H1 (cell line): ENCODE measurements at regions not wholly inside any gene's neighbourhood (a gene's known extent, or its start where the extent isn't known, plus 50 kb on each side); places are given as distances from the start of the nearest gene placed in this dataset.

Source experiments
- CTCF ChIA-PET: fragments of 300-600 bp; sonication (Branson Sonifier 250); formaldehyde crosslinking; loops from one replicate; lab custom pipeline; 2021; ENCODE audit not compliant: partially characterized antibody; lab: Charles Lee
- POLR2A ChIA-PET: fragments of 300-600 bp; sonication (Branson Sonifier 250); formaldehyde crosslinking; loops from one replicate; lab custom pipeline; 2021; ENCODE audit warnings: inconsistent platforms; ENCODE audit not compliant: partially characterized antibody; lab: Charles Lee
- DNase-seq, 2 experiments: peaks; one replicate each; pipeline versions ENCODE4 v3.0.0 to v3.0.0-alpha.2; 2010 to 2022; ENCODE audit warnings: low spot score in 2 of 2, low read depth in 1 of 2, mixed read lengths in 1 of 2
- FAIRE-seq: peaks from 2 replicates; lab custom pipeline; 2011; peaks lifted over from hg19 to GRCh38; lab: Jason Lieb, UNC
- H2AFZ ChIP-seq: 2 replicates; pipeline ENCODE4 v1.8.1; 2012; ENCODE audit warnings: low read length, inconsistent platforms
- H2AK5ac ChIP-seq: 2 replicates; pipeline ENCODE4 v1.6.1; 2013; ENCODE audit warnings: low read depth, low read length
- H2BK120ac ChIP-seq: replicated peaks from 2 replicates; pipeline ENCODE3; 2013; ENCODE audit warnings: low read depth, low read length, inconsistent platforms
- H2BK12ac ChIP-seq: 2 replicates; pipeline ENCODE4 v1.6.1; 2013; ENCODE audit warnings: low read depth, low read length
- H2BK15ac ChIP-seq: 2 replicates; pipeline ENCODE4 v1.6.1; 2013; ENCODE audit warnings: low read length
- H2BK20ac ChIP-seq: 2 replicates; pipeline ENCODE4 v1.6.1; 2013; ENCODE audit warnings: low read length
- H2BK5ac ChIP-seq: 2 replicates; pipeline ENCODE4 v1.6.1; 2013; ENCODE audit warnings: low read depth, low read length
- H3K14ac ChIP-seq: 2 replicates; pipeline ENCODE4 v1.6.1; 2013; ENCODE audit warnings: inconsistent platforms; ENCODE audit not compliant: insufficient read length
- H3K18ac ChIP-seq: 2 replicates; pipeline ENCODE4 v1.6.1; 2013; ENCODE audit warnings: low read length; ENCODE audit errors: extremely low read depth
- H3K23ac ChIP-seq: 2 replicates; pipeline ENCODE4 v1.6.1; 2013; ENCODE audit warnings: inconsistent platforms; ENCODE audit not compliant: insufficient read length
- H3K23me2 ChIP-seq: 2 replicates; pipeline ENCODE4 v1.6.1; 2013; ENCODE audit warnings: low read depth, low read length
- H3K27ac ChIP-seq: 2 replicates; pipeline ENCODE4 v1.6.1; 2011; ENCODE audit warnings: low read depth, low read length, inconsistent platforms
- H3K27me3 ChIP-seq, 4 experiments: replicated peaks in 1 of 4; 1 replicate in 1 of 4; 2 replicates in 3 of 4; pipeline versions ENCODE4 v1.6.1 to v1.8.1; 2011 to 2013; ENCODE audit warnings: low read length in 3 of 4, mild to moderate bottlenecking in 3 of 4, inconsistent platforms in 2 of 4, mixed read lengths in 2 of 4, moderate library complexity in 1 of 4; ENCODE audit not compliant: control insufficient read depth in 3 of 4, insufficient read depth in 3 of 4; ENCODE audit errors: extremely low read depth in 1 of 4
- H3K36me3 ChIP-seq, 4 experiments: 2 replicates each; pipeline versions ENCODE4 v1.6.1 to v1.8.1; 2011 to 2013; ENCODE audit warnings: mild to moderate bottlenecking in 4 of 4, low read length in 3 of 4, moderate library complexity in 2 of 4, control low read depth in 1 of 4, inconsistent platforms in 1 of 4; ENCODE audit not compliant: insufficient read depth in 4 of 4, control insufficient read depth in 2 of 4
- H3K4ac ChIP-seq: replicated peaks from 2 replicates; pipeline ENCODE3; 2013; ENCODE audit warnings: low read length, low read depth, mixed read lengths, inconsistent platforms; ENCODE audit not compliant: insufficient read length
- H3K4me1 ChIP-seq, 4 experiments: replicated peaks in 1 of 4; 1 replicate in 1 of 4; 2 replicates in 3 of 4; pipeline versions ENCODE4 v1.6.1 to v1.8.1; 2011 to 2013; ENCODE audit warnings: low read length in 3 of 4, inconsistent platforms in 2 of 4, mixed read lengths in 1 of 4; ENCODE audit not compliant: insufficient read depth in 4 of 4, control insufficient read depth in 3 of 4
- H3K4me2 ChIP-seq, 2 experiments: 2 replicates each; pipeline versions ENCODE4 v1.6.1 to v1.8.1; 2011 to 2013; ENCODE audit warnings: low read depth in 2 of 2, low read length in 2 of 2, control low read depth in 1 of 2, inconsistent platforms in 1 of 2, mild to moderate bottlenecking in 1 of 2; ENCODE audit not compliant: insufficient read depth in 1 of 2
- H3K4me3 ChIP-seq, 4 experiments: fragments of 200-600, 300-600 bp in 1 of 4; sonication (generic), shearing (Covaris generic), sonication (Bioruptor Twin) in 1 of 4; 2 replicates each; pipeline versions ENCODE4 v1.5.1 to v1.8.1; 2011 to 2016; ENCODE audit warnings: low read length in 4 of 4, low read depth in 3 of 4, control low read depth in 2 of 4, inconsistent platforms in 2 of 4, mild to moderate bottlenecking in 2 of 4, mixed read lengths in 1 of 4, moderate library complexity in 1 of 4; ENCODE audit not compliant: insufficient read depth in 2 of 4; ENCODE audit errors: extremely low read depth in 1 of 4
- H3K56ac ChIP-seq: replicated peaks from 2 replicates; pipeline ENCODE3; 2013; ENCODE audit warnings: low read depth, mild to moderate bottlenecking, mixed read lengths, low read length, inconsistent platforms; ENCODE audit not compliant: insufficient read length
- H3K79me1 ChIP-seq: 2 replicates; pipeline ENCODE4 v1.6.1; 2013; ENCODE audit warnings: low read depth, low read length, control low read depth
- H3K79me2 ChIP-seq, 2 experiments: 2 replicates each; pipeline versions ENCODE4 v1.6.1 to v1.8.1; 2012 to 2013; ENCODE audit warnings: low read length in 2 of 2, mild to moderate bottlenecking in 2 of 2, inconsistent platforms in 1 of 2; ENCODE audit not compliant: insufficient read depth in 2 of 2, control insufficient read depth in 1 of 2
- H3K9ac ChIP-seq, 4 experiments: replicated peaks in 1 of 4; 1 replicate in 1 of 4; 2 replicates in 3 of 4; pipeline versions ENCODE4 v1.6.1 to v1.8.1; 2011 to 2013; ENCODE audit warnings: low read depth in 3 of 4, low read length in 3 of 4, control low read depth in 2 of 4, mild to moderate bottlenecking in 2 of 4, moderate library complexity in 2 of 4, inconsistent platforms in 1 of 4; ENCODE audit errors: extremely low read depth in 1 of 4
- H3K9me3 ChIP-seq, 2 experiments: 2 replicates each; pipeline versions ENCODE4 v1.6.1 to v1.8.1; 2012 to 2013; ENCODE audit warnings: mild to moderate bottlenecking in 2 of 2, moderate library complexity in 2 of 2, control low read depth in 1 of 2, inconsistent platforms in 1 of 2, low read depth in 1 of 2, low read length in 1 of 2, mixed read lengths in 1 of 2; ENCODE audit not compliant: insufficient read depth in 2 of 2
- H4K20me1 ChIP-seq, 2 experiments: replicated peaks in 1 of 2; 2 replicates each; pipeline versions ENCODE3 to v1.8.1; 2011 to 2013; ENCODE audit warnings: inconsistent platforms in 2 of 2, low read length in 2 of 2, mild to moderate bottlenecking in 1 of 2; ENCODE audit not compliant: insufficient read depth in 2 of 2, control insufficient read depth in 1 of 2
- H4K5ac ChIP-seq: 2 replicates; pipeline ENCODE4 v1.6.1; 2013; ENCODE audit warnings: low read length, low read depth, mixed read lengths, inconsistent platforms; ENCODE audit not compliant: insufficient read length
- H4K8ac ChIP-seq: 2 replicates; pipeline ENCODE4 v1.8.0; 2013; ENCODE audit warnings: mild to moderate bottlenecking, moderate library complexity, low read length, inconsistent platforms; ENCODE audit not compliant: insufficient read depth; ENCODE audit errors: extremely low read depth
- H4K91ac ChIP-seq: replicated peaks from 2 replicates; pipeline ENCODE3; 2013; ENCODE audit warnings: low read length, mixed read lengths, inconsistent platforms; ENCODE audit not compliant: insufficient read length
- BACH1 ChIP-seq: IDR thresholded peaks from 2 replicates; pipeline ENCODE4 v1.6.1; 2012; ENCODE audit warnings: low read length, improper control_type of control experiment
- CBX5 ChIP-seq: fragments of 300-800, 300-1000 bp; sonication (generic); IDR thresholded peaks from 2 replicates; pipeline ENCODE4 v1.7.1; 2016; ENCODE audit warnings: antibody characterized with exemption, low read length, low read depth
- CBX8 ChIP-seq: fragments of 300-800, 300-1000 bp; sonication (generic); IDR thresholded peaks from 2 replicates; pipeline ENCODE4 v1.7.1; 2016; ENCODE audit warnings: low read depth, low read length, borderline replicate concordance
- CEBPB ChIP-seq: IDR thresholded peaks from 2 replicates; pipeline ENCODE4 v1.6.1; 2012; ENCODE audit warnings: low read depth, low read length
- HDAC2 ChIP-seq, 2 experiments: fragments of 300-600 bp in 1 of 2; sonication (generic) in 1 of 2; IDR thresholded peaks; 2 replicates each; pipeline ENCODE4 v1.6.1; 2011 to 2012; ENCODE audit warnings: low read depth in 2 of 2, low read length in 2 of 2, mild to moderate bottlenecking in 2 of 2, moderate library complexity in 2 of 2, borderline replicate concordance in 1 of 2, inconsistent platforms in 1 of 2
- JUN ChIP-seq: IDR thresholded peaks from 2 replicates; pipeline ENCODE4 v1.6.1; 2011; ENCODE audit warnings: low read depth, mild to moderate bottlenecking, improper control_type of control experiment, low read length
- KDM1A ChIP-seq: fragments of 200-600, 300-600 bp; sonication (generic); IDR thresholded peaks from 2 replicates; pipeline ENCODE4 v1.7.1; 2016; ENCODE audit warnings: mild to moderate bottlenecking, low read length, borderline replicate concordance
- KDM5A ChIP-seq: fragments of 200-600 bp; IDR thresholded peaks from 2 replicates; pipeline ENCODE4 v1.7.1; 2012; ENCODE audit warnings: mild to moderate bottlenecking, low read length, inconsistent platforms, mixed read lengths
- RAD21 ChIP-seq, 2 experiments: IDR thresholded peaks in 1 of 2; conservative IDR thresholded peaks in 1 of 2; 2 replicates each; pipeline ENCODE4 v1.6.1; 2011; ENCODE audit warnings: low read depth in 2 of 2, low read length in 2 of 2, improper control_type of control experiment in 1 of 2, inconsistent platforms in 1 of 2, mild to moderate bottlenecking in 1 of 2, moderate library complexity in 1 of 2
- ZNF274 ChIP-seq: IDR thresholded peaks from 2 replicates; pipeline ENCODE4 v1.7.0; 2012; ENCODE audit warnings: low read length, borderline replicate concordance; ENCODE audit errors: extremely low read depth
- WGBS, 2 experiments: shearing (Covaris generic) in 1 of 2; methylation state at CpG; one replicate each; pipeline versions ENCODE4 v1.1.6 to v1.1.7; 2013 to 2015; ENCODE audit warnings: low lambda C conversion rate in 2 of 2, mixed read lengths in 2 of 2, inconsistent platforms in 1 of 2, low coverage in 1 of 2, missing lambda C conversion rate in 1 of 2; ENCODE audit not compliant: insufficient replicate concordance in 2 of 2, insufficient coverage in 1 of 2, insufficient read length in 1 of 2; ENCODE audit errors: extremely low coverage in 1 of 2, missing lambda C conversion rate in 1 of 2; 5-methylcytosine and 5-hydroxymethylcytosine counted together

- no peak overlapping the region for H2AK5ac ChIP-seq
- no peaks in the 10 kb centered on the region for H3K79me1 ChIP-seq
- H3K9me3 ChIP-seq: no peaks in the 10 kb centered on the region
- no peak overlapping the region for H4K5ac ChIP-seq
- H2BK5ac ChIP-seq: no peak overlapping the region
- no peak overlapping the region for H3K14ac ChIP-seq
- ChIA-PET POLR2A (no interaction called here), CTCF (no interaction called here)
- H2BK120ac ChIP-seq: no peak overlapping the region
- H3K56ac ChIP-seq: no peak overlapping the region
- H3K18ac ChIP-seq: no peak overlapping the region
- no peak overlapping the region for H4K91ac ChIP-seq
- FAIRE-seq: no peak
- no peak overlapping the region for H4K8ac ChIP-seq
- H2BK20ac ChIP-seq: no peak overlapping the region
- H4K20me1 ChIP-seq: no peaks in the 10 kb centered on the region
- no peak overlapping the region for H3K4me3 ChIP-seq
- no peak overlapping the region for H2BK12ac ChIP-seq
- H3K9ac ChIP-seq: no peak overlapping the region
- WGBS, 2 experiments: 63% methylated on average over 3 of the region's 3 CpGs; no CpG with 5 or more reads in 1 of the 2 experiments
- H3K4me2 ChIP-seq: no peak overlapping the region
- no peaks in the 10 kb centered on the region for H3K79me2 ChIP-seq
- H3K27ac ChIP-seq: no peak overlapping the region
- H3K23ac ChIP-seq: no peak overlapping the region
- H2BK15ac ChIP-seq: no peak overlapping the region
- no peaks in the 10 kb centered on the region for H3K36me3 ChIP-seq
- no peaks in the 10 kb centered on the region for H3K27me3 ChIP-seq
- H2AFZ ChIP-seq: no peak overlapping the region
- no peak for DNase-seq
- TF ChIP-seq JUN (no peak), KDM5A (no peak), KDM1A (no peak), HDAC2 (IDR thresholded peaks at IDR 0.05; ENCODE audit: borderline replicate concordance in 1 of 2, low read depth in 2 of 2, low read length in 2 of 2) (no peak), RAD21 (IDR thresholded peaks at IDR 0.05 in 1 of 2, conservative IDR thresholded peaks at IDR 0.05 in 1 of 2; ENCODE audit: low read depth in 2 of 2, low read length in 2 of 2) (no peak), CEBPB (no peak), BACH1 (no peak), ZNF274 (no peak), CBX5 (no peak), CBX8 (no peak)
- H3K4ac ChIP-seq: no peak overlapping the region
- no peaks in the 10 kb centered on the region for H3K23me2 ChIP-seq
- no peaks in the 10 kb centered on the region for H3K4me1 ChIP-seq
Measured at GRCh38 chr1:238474263-238474662, 583.5 kb upstream of the ZP4 start.
